CD4-positive, alpha-beta memory T cell (primary cell): ENCODE measurements at regions not wholly inside any gene's neighbourhood (a gene's known extent, or its start where the extent isn't known, plus 50 kb on each side); places are given as distances from the start of the nearest gene placed in this dataset.

Source experiments
- CTCF ChIA-PET: fragments of 350-600 bp; sonication (Branson Sonifier 250); formaldehyde crosslinking; loops from one replicate; lab custom pipeline; 2021; ENCODE audit warnings: inconsistent platforms; ENCODE audit not compliant: partially characterized antibody; lab: Charles Lee
- POLR2A ChIA-PET: fragments of 350-600 bp; sonication (Branson Sonifier 250); formaldehyde crosslinking; loops from one replicate; lab custom pipeline; 2021; ENCODE audit not compliant: partially characterized antibody; lab: Charles Lee
- DNase-seq, 5 donors: peaks; one replicate each; pipeline versions ENCODE4 v3.0.0 to v3.0.0-alpha.2; 2020 to 2022; ENCODE audit warnings: mixed read lengths in 1 of 5
- H3K27ac ChIP-seq: one replicate; pipeline ENCODE4 v1.7.0; 2013; ENCODE audit warnings: low read depth, low read length
- H3K27me3 ChIP-seq: 2 replicates; pipeline ENCODE4 v1.7.0; 2013; ENCODE audit warnings: mild to moderate bottlenecking, low read length, moderate library complexity; ENCODE audit not compliant: insufficient read depth
- H3K36me3 ChIP-seq: 2 replicates; pipeline ENCODE4 v1.7.0; 2013; ENCODE audit warnings: mild to moderate bottlenecking, low read length, moderate library complexity; ENCODE audit not compliant: insufficient read depth
- H3K4me1 ChIP-seq: 2 replicates; pipeline ENCODE4 v1.7.0; 2013; ENCODE audit warnings: mild to moderate bottlenecking, low read length, moderate library complexity; ENCODE audit not compliant: insufficient read depth
- H3K4me3 ChIP-seq, 2 donors: one replicate each; pipeline ENCODE4 v1.7.0; 2013; ENCODE audit warnings: low read length in 2 of 2, mild to moderate bottlenecking in 1 of 2
- H3K9me3 ChIP-seq, 2 donors: one replicate each; pipeline ENCODE4 v1.7.0; 2013; ENCODE audit warnings: low read length in 2 of 2, control low read depth in 1 of 2; ENCODE audit not compliant: control insufficient read depth in 1 of 2
- H3K27ac Mint-ChIP-seq, 7 donors: one replicate each; pipeline ENCODE4 v1.8.0; 2020 to 2021; ENCODE audit warnings: mixed read lengths in 7 of 7, mild to moderate bottlenecking in 6 of 7, inconsistent platforms in 3 of 7, moderate library complexity in 3 of 7
- H3K27me3 Mint-ChIP-seq, 2 donors: one replicate each; pipeline ENCODE4 v1.8.0; 2020 to 2021; ENCODE audit warnings: mixed read lengths in 2 of 2
- H3K36me3 Mint-ChIP-seq, 2 donors: one replicate each; pipeline ENCODE4 v1.8.0; 2020 to 2021; ENCODE audit warnings: mixed read lengths in 2 of 2, inconsistent platforms in 1 of 2, mild to moderate bottlenecking in 1 of 2
- H3K4me1 Mint-ChIP-seq, 4 donors: one replicate each; pipeline ENCODE4 v1.8.0; 2020 to 2021; ENCODE audit warnings: mixed read lengths in 4 of 4, mild to moderate bottlenecking in 1 of 4
- H3K4me3 Mint-ChIP-seq, 8 donors: one replicate each; pipeline ENCODE4 v1.8.0; 2020 to 2021; ENCODE audit warnings: mixed read lengths in 8 of 8, mild to moderate bottlenecking in 7 of 8, moderate library complexity in 6 of 8, inconsistent platforms in 3 of 8
- H3K9me3 Mint-ChIP-seq, 8 donors: one replicate each; pipeline ENCODE4 v1.8.0; 2020 to 2021; ENCODE audit warnings: mixed read lengths in 8 of 8, mild to moderate bottlenecking in 5 of 8, inconsistent platforms in 3 of 8, moderate library complexity in 1 of 8
- intact Hi-C: fragments of 100-400 bp; cut with micrococcal nuclease; formaldehyde crosslinking; loops from one replicate; pipeline ENCODE4 v1.15.1; 2023

DNA sequence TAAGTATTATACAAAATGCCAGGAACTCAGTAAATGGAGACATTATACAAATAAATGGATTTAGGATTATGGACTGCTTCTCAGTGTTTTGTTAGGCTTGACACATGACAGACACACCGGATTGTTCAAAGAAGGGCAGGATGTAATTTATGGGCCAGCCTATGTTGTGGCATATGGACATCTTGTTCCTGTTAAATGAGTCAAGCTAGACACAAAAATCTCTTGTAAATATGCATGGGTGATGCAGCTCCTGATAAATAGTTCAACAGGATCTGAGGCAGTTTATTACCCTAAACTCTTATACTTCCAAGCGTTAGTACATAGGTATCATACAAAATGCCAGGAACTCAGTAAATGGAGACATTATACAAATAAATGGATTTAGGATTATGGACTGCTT is 502.3 kb downstream of the TBC1D4 start:
- H3K27ac ChIP-seq: no peak overlapping the region
- H3K4me3 ChIP-seq: no peak overlapping the region
- H3K27me3 ChIP-seq: no peaks in the 10 kb centered on the region
- Mint-ChIP-seq H3K4me3 (no peak overlapping the region), H3K9me3 (peaks cover 0 to 1% (median 0%) of the 10 kb centered on the region in 8 donors), H3K27me3 (peaks cover 5 to 8% of the 10 kb centered on the region in 2 donors), H3K27ac (no peak overlapping the region), H3K4me1 (peaks cover 0 to 1% (median 0%) of the 10 kb centered on the region in 4 donors), H3K36me3 (no peaks in the 10 kb centered on the region)
- intact Hi-C loops: no loop called here
- H3K4me1 ChIP-seq: no peaks in the 10 kb centered on the region
- ChIA-PET POLR2A (no interaction called here), CTCF (no interaction called here)
- no peaks in the 10 kb centered on the region for H3K36me3 ChIP-seq
- H3K9me3 ChIP-seq: no peaks in the 10 kb centered on the region
- no peak for DNase-seq

DNA sequence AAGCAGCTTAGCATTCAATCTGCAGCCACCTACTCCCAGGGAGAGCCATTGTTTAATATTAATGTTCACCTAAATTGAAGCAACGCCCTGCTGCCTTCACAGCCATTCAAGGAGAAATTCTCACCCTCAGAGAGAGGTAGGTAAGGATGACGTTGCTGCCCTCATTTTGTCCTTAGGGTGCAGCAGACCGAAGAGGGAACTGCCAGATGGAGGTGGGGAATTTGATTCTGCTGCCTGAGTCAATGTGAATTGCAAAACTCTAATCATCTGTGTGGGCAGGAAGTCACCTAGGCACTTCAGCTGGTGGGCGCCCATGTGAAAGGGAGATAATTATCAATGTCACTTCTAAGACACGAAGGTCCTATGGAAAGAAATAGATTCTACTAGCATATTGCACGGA is 503.4 kb downstream of the TBC1D4 start:
- intact Hi-C loops: no loop called here
- Histone ChIP-seq H3K9me3 (no peaks in the 10 kb centered on the region), H3K4me3 (no peak overlapping the region), H3K4me1 (no peaks in the 10 kb centered on the region), H3K36me3 (no peaks in the 10 kb centered on the region), H3K27me3 (no peaks in the 10 kb centered on the region), H3K27ac (no peak overlapping the region)
- Mint-ChIP-seq H3K4me1 (peaks cover 0 to 1% (median 0%) of the 10 kb centered on the region in 4 donors), H3K9me3 (peaks cover 0 to 1% (median 0%) of the 10 kb centered on the region in 8 donors), H3K36me3 (no peaks in the 10 kb centered on the region), H3K27ac (no peak overlapping the region), H3K4me3 (no peak overlapping the region), H3K27me3 (peaks cover 5 to 11% of the 10 kb centered on the region in 2 donors)
- DNase-seq: no peak
- ChIA-PET CTCF (no interaction called here), POLR2A (no interaction called here)

DNA sequence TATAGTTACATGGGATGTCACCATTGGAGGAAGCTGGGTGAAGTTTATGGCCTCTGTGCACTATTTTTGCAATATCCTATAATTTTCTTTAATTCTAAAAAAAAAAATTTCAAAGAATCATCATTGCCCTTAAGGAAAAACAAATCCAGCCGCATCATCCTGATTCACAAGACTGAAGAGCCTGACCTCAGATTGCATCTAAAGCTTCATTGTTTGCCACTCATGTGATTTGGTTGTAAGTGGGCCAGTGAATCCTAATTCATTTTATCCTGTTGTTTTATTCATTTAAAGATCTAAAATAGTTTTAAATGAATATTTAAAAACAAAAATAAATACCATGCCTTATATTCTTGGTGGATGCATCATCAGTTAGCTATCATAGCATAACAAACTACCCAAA is 504.5 kb downstream of the TBC1D4 start:
- H3K4me3 ChIP-seq: no peak overlapping the region
- H3K36me3 ChIP-seq: no peaks in the 10 kb centered on the region
- H3K27ac Mint-ChIP-seq: no peak overlapping the region
- no peaks in the 10 kb centered on the region for H3K9me3 ChIP-seq
- no peaks in the 10 kb centered on the region for H3K27me3 ChIP-seq
- intact Hi-C loops: no loop called here
- H3K4me1 ChIP-seq: no peaks in the 10 kb centered on the region
- no peak for DNase-seq
- H3K4me3 Mint-ChIP-seq: no peak overlapping the region
- ChIA-PET CTCF (no interaction called here), POLR2A (no interaction called here)
- H3K4me1 Mint-ChIP-seq: peaks cover 0 to 1% (median 0%) of the 10 kb centered on the region in 4 donors
- peaks cover 0 to 1% (median 0%) of the 10 kb centered on the region in 8 donors for H3K9me3 Mint-ChIP-seq
- H3K36me3 Mint-ChIP-seq: no peaks in the 10 kb centered on the region
- H3K27ac ChIP-seq: no peak overlapping the region
- peaks cover 5 to 11% of the 10 kb centered on the region in 2 donors for H3K27me3 Mint-ChIP-seq

- H3K27me3 Mint-ChIP-seq: peaks cover 5 to 11% of the 10 kb centered on the region in 2 donors
- CTCF ChIA-PET: interaction anchor here (0.9 kb wide), 1 partner anchor 14 kb away, joined by 3 read pairs; no protein-coding TSS in a partner anchor
- POLR2A ChIA-PET: no interaction called here
Observed at GRCh38 chr13:74975111-74975510, 506.9 kb downstream of the TBC1D4 start.

DNA sequence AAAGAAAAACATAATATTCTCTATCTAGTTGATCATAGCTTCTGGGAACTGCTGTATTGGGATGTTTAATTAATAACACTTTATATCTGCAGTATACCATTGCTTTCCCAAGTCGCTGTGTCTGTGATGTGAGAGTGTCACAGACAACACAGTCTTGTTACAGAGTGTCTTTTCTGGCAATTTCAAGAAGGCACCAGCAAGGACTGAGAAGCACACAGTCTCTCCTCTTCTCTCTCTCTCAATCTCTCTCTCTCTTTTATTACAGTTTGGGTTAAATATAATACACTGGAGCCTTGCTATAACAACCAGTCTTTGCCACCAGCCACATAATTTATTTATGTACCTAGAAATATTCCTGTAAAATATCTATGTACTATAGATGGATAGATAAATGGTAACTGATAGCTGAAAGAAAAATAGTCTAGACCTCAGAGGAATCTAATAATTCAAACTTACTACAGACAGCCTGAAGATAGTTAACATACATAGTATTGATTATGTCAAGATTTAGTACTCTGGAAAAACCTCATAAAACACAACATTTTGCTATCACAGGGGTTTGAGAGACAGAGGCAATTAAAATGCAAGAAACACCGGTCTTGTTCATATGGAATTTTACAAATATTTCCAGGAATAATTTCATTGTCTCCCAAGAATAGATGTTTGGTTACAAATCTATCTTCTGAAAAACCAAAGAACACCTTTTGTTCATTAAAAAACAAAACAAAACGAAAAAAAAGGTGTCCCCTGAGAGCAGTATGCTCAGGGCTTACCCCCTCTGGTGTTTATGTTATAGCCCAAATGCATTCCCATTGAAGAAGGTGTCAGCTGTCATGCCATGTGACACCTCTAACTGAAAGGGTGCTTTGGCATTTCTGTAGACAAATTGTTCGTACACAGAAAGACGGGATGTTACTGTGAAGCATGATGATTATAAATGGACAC is 507.8 kb downstream of the TBC1D4 start:
- no peaks in the 10 kb centered on the region for H3K36me3 ChIP-seq
- DNase-seq: no peak
- Mint-ChIP-seq H3K36me3 (no peaks in the 10 kb centered on the region), H3K27me3 (peaks cover 5 to 11% of the 10 kb centered on the region in 2 donors), H3K4me3 (no peak overlapping the region), H3K4me1 (peaks cover 0 to 1% (median 0%) of the 10 kb centered on the region in 4 donors), H3K27ac (no peak overlapping the region), H3K9me3 (no peaks in the 10 kb centered on the region)
- H3K27ac ChIP-seq: no peak overlapping the region
- ChIA-PET POLR2A (no interaction called here), CTCF (interaction anchor here (0.9 kb wide), 1 partner anchor 15 kb away, joined by 3 read pairs; no protein-coding TSS in a partner anchor)
- H3K4me1 ChIP-seq: no peaks in the 10 kb centered on the region
- H3K4me3 ChIP-seq: no peak overlapping the region
- intact Hi-C loops: no loop called here
- H3K9me3 ChIP-seq: no peaks in the 10 kb centered on the region
- H3K27me3 ChIP-seq: no peaks in the 10 kb centered on the region

More at GRCh38 chr13:74975111-74975510, 506.9 kb downstream of the TBC1D4 start:
- Histone ChIP-seq H3K9me3 (no peaks in the 10 kb centered on the region), H3K27ac (no peak overlapping the region), H3K4me1 (no peaks in the 10 kb centered on the region), H3K36me3 (no peaks in the 10 kb centered on the region), H3K27me3 (no peaks in the 10 kb centered on the region), H3K4me3 (no peak overlapping the region)
- no peaks in the 10 kb centered on the region for H3K9me3 Mint-ChIP-seq
- H3K36me3 Mint-ChIP-seq: no peaks in the 10 kb centered on the region
- H3K27ac Mint-ChIP-seq: no peak overlapping the region
- H3K4me1 Mint-ChIP-seq: peaks cover 0 to 1% (median 0%) of the 10 kb centered on the region in 4 donors
- H3K4me3 Mint-ChIP-seq: no peak overlapping the region
- DNase-seq: no peak
- intact Hi-C loops: no loop called here

DNA sequence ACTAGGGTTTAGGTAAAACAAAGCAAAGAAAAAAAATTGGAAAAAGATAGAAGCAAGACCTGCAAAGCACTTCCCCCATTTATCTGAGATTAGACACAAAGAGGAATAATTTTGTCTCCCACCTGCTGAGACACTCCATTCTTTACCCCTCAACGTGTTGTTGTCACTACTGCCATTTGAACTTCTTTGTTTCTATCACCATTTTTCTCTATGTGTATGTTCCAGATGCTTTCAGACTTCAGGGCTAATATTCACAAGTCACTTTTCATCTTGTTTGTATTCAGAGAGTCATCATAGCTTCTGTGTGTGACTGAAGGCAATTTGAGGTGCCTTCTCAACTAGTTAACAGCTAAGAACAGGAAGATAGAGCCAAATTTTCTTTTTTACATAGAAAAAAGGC is 512.5 kb downstream of the TBC1D4 start:
- no peaks in the 10 kb centered on the region for H3K36me3 Mint-ChIP-seq

DNA sequence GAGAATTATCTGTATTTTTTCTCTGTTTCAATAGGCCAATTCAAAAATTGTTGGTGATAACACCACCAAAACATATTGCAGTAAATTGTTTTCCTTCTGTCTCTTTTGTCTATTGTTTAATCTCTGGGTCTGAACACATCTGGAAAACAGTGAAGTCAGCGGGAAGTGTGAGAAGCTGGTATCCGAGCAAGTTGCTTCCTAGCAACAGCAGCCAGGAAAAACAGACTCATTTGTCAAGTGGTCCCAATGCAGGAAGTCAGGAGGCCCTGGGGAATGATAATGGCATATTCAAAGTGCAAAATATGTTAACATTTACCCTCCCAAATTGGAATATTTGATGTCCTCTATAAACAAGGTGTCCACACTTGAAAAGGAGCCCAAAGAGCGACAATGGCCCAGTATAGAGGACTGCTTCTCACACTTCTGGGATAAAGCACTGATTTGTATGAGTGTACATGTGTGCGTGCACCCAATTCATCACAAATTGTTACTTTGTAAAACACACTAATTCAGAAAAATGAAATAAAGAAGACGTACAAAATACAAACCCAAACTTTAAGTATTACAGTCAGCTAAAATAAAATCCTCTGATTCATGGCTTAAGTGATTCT is 515.0 kb downstream of the TBC1D4 start:
- no peak for DNase-seq
- Mint-ChIP-seq H3K36me3 (no peaks in the 10 kb centered on the region), H3K27ac (no peak overlapping the region), H3K4me3 (no peak overlapping the region), H3K4me1 (no peaks in the 10 kb centered on the region), H3K27me3 (peaks cover 3 to 7% of the 10 kb centered on the region in 2 donors), H3K9me3 (peaks cover 0 to 7% (median 3%) of the 10 kb centered on the region in 8 donors)
- ChIA-PET POLR2A (no interaction called here), CTCF (no interaction called here)
- Histone ChIP-seq H3K4me3 (no peak overlapping the region), H3K27me3 (no peaks in the 10 kb centered on the region), H3K27ac (no peak overlapping the region), H3K9me3 (no peaks in the 10 kb centered on the region), H3K36me3 (no peaks in the 10 kb centered on the region), H3K4me1 (no peaks in the 10 kb centered on the region)
- intact Hi-C loops: no loop called here

More for the DNA sequence above, 512.5 kb downstream of the TBC1D4 start:
- peaks cover 0 to 3% (median 0%) of the 10 kb centered on the region in 8 donors for H3K9me3 Mint-ChIP-seq
- Histone ChIP-seq H3K4me1 (no peaks in the 10 kb centered on the region), H3K36me3 (no peaks in the 10 kb centered on the region), H3K27me3 (no peaks in the 10 kb centered on the region), H3K9me3 (no peaks in the 10 kb centered on the region), H3K4me3 (no peak overlapping the region), H3K27ac (no peak overlapping the region)
- POLR2A ChIA-PET: no interaction called here
- peaks cover 2 to 5% of the 10 kb centered on the region in 2 donors for H3K27me3 Mint-ChIP-seq
- H3K4me3 Mint-ChIP-seq: no peak overlapping the region
- CTCF ChIA-PET: no interaction called here
- no peak for DNase-seq
- H3K27ac Mint-ChIP-seq: no peak overlapping the region
- no peaks in the 10 kb centered on the region for H3K4me1 Mint-ChIP-seq
- intact Hi-C loops: no loop called here
